DOHH2 (cell line): ENCODE measurements at regions not wholly inside any gene's neighbourhood (a gene's known extent, or its start where the extent isn't known, plus 50 kb on each side); places are given as distances from the start of the nearest gene placed in this dataset.

Source experiments
- H3F3A ChIP-seq: fragments of 200-600 bp; sonication (generic), shearing (Covaris generic); 2 replicates; pipeline ENCODE4 v1.6.0; 2016; ENCODE audit warnings: antibody characterized with exemption, mild to moderate bottlenecking; ENCODE audit not compliant: control insufficient read depth, insufficient read depth
- H3K27ac ChIP-seq: fragments of 200-600 bp; sonication (generic); 2 replicates; pipeline ENCODE4 v1.5.1; 2014; ENCODE audit warnings: low read depth, mild to moderate bottlenecking, low read length, moderate library complexity
- H3K27me3 ChIP-seq: fragments of 200-600 bp; sonication (generic); 2 replicates; pipeline ENCODE4 v1.6.1; 2014; ENCODE audit warnings: mild to moderate bottlenecking, low read length, mixed read lengths; ENCODE audit not compliant: control insufficient read depth
- H3K36me3 ChIP-seq: fragments of 200-600 bp; sonication (generic); 2 replicates; pipeline ENCODE4 v1.6.1; 2014; ENCODE audit warnings: mild to moderate bottlenecking, low read length, moderate library complexity, mixed read lengths; ENCODE audit not compliant: control insufficient read depth
- H3K4me1 ChIP-seq: fragments of 200-600 bp; sonication (generic); 2 replicates; pipeline ENCODE4 v1.6.1; 2014; ENCODE audit warnings: mild to moderate bottlenecking, low read length, mixed read lengths; ENCODE audit not compliant: control insufficient read depth
- H3K4me2 ChIP-seq: fragments of 200-600 bp; sonication (generic); 2 replicates; pipeline ENCODE4 v1.6.0; 2014; ENCODE audit warnings: mild to moderate bottlenecking, low read length, moderate library complexity
- H3K4me3 ChIP-seq: fragments of 200-600 bp; sonication (generic); 2 replicates; pipeline ENCODE4 v1.5.1; 2014; ENCODE audit warnings: mild to moderate bottlenecking, low read length, mixed read lengths
- H3K79me2 ChIP-seq: fragments of 200-600 bp; sonication (generic); 2 replicates; pipeline ENCODE4 v1.6.1; 2014; ENCODE audit warnings: mild to moderate bottlenecking, low read length, mixed read lengths; ENCODE audit not compliant: control insufficient read depth
- H3K9me2 ChIP-seq: fragments of 200-600 bp; sonication (generic); replicated peaks from 2 replicates; pipeline ENCODE4 v1.6.1; 2014; ENCODE audit warnings: mild to moderate bottlenecking, low read length, mixed read lengths; ENCODE audit not compliant: control insufficient read depth
- H3K9me3 ChIP-seq: fragments of 200-600 bp; sonication (generic); 2 replicates; pipeline ENCODE4 v1.6.1; 2014; ENCODE audit warnings: antibody characterized with exemption, low read length, mixed read lengths; ENCODE audit not compliant: control insufficient read depth, insufficient read depth
- H4K20me1 ChIP-seq: fragments of 200-600 bp; sonication (generic); 2 replicates; pipeline ENCODE4 v1.6.0; 2014; ENCODE audit warnings: low read depth, mild to moderate bottlenecking, antibody characterized with exemption, low read length, moderate library complexity; ENCODE audit not compliant: control insufficient read depth, insufficient read depth
- CTCF ChIP-seq: fragments of 200-600 bp; sonication (generic); IDR thresholded peaks from one replicate; pipeline ENCODE4 v1.5.1; 2014; ENCODE audit warnings: antibody characterized with exemption, mild to moderate bottlenecking, low read depth, low read length; ENCODE audit not compliant: poor library complexity, severe bottlenecking
- EZH2phosphoT487 ChIP-seq: fragments of 200-600 bp; sonication (generic); IDR thresholded peaks from 2 replicates; pipeline ENCODE4 v1.6.1; 2017; ENCODE audit warnings: borderline replicate concordance, mild to moderate bottlenecking, antibody characterized with exemption, low read length, moderate library complexity, mixed read lengths

- TF ChIP-seq CTCF (no peak), EZH2phosphoT487 (no peak)
- H3K36me3 ChIP-seq, result no peaks in the 10 kb centered on the region
- H3K4me2 ChIP-seq, result no peak overlapping the region
These were observed 243.6 kb downstream of the CLIC5 start for GRCh38 chr6:45772051-45772450.

GRCh38 chr6:45763281-45763680 lies 252.4 kb downstream of the CLIC5 start:
- Histone ChIP-seq H3K27me3 (no peaks in the 10 kb centered on the region), H3K9me3 (peaks cover 4% of the 10 kb centered on the region; the same call in 1 of the 2 replicates), H3K4me2 (no peak overlapping the region), H3F3A (no peaks in the 10 kb centered on the region), H3K4me1 (no peaks in the 10 kb centered on the region), H3K27ac (no peak overlapping the region), H3K9me2 (no peaks in the 10 kb centered on the region), H3K4me3 (no peak overlapping the region), H3K36me3 (no peaks in the 10 kb centered on the region), H4K20me1 (no peaks in the 10 kb centered on the region), H3K79me2 (no peaks in the 10 kb centered on the region)
- TF ChIP-seq EZH2phosphoT487 (no peak), CTCF (no peak)

More at GRCh38 chr6:45772051-45772450, 243.6 kb downstream of the CLIC5 start:
- Histone ChIP-seq H3K4me1 (no peaks in the 10 kb centered on the region), H3K79me2 (no peaks in the 10 kb centered on the region), H3K27ac (no peak overlapping the region), H3K4me3 (no peak overlapping the region), H4K20me1 (no peaks in the 10 kb centered on the region), H3K9me2 (no peaks in the 10 kb centered on the region), H3K9me3 (peaks cover 4% of the 10 kb centered on the region; the same call in 1 of the 2 replicates), H3K27me3 (no peaks in the 10 kb centered on the region), H3F3A (no peaks in the 10 kb centered on the region)

GRCh38 chr6:45759472-45759810 lies 256.2 kb downstream of the CLIC5 start:
- TF ChIP-seq CTCF, result no peak
- TF ChIP-seq EZH2phosphoT487, result no peak
- Histone ChIP-seq H3F3A (no peaks in the 10 kb centered on the region), H3K27me3 (no peaks in the 10 kb centered on the region; the same call in 1 of the 2 replicates), H3K9me3 (no peaks in the 10 kb centered on the region), H3K9me2 (no peaks in the 10 kb centered on the region), H3K79me2 (no peaks in the 10 kb centered on the region), H4K20me1 (no peaks in the 10 kb centered on the region), H3K36me3 (no peaks in the 10 kb centered on the region), H3K4me2 (no peak overlapping the region), H3K4me3 (no peak overlapping the region), H3K27ac (no peak overlapping the region), H3K4me1 (no peaks in the 10 kb centered on the region)
